Psoas muscle (tissue), 7 donors: ENCODE measurements at regions not wholly inside any gene's neighbourhood (a gene's known extent, or its start where the extent isn't known, plus 50 kb on each side); places are given as distances from the start of the nearest gene placed in this dataset.
"Not testable (repeated sequence)": the region's sequence is repeated elsewhere in the genome, so short reads cannot be mapped to it uniquely, and the experiment has no call there.

Source experiments
- ATAC-seq, 4 donors: fragments of 200-7000 bp; cut with Tn5 transposase; one replicate each; pipeline ENCODE4 v1.9.1; 2020; ENCODE audit warnings: moderate library complexity in 3 of 4, mild to moderate bottlenecking in 2 of 4
- DNase-seq, 2 donors: peaks; one replicate each; pipeline ENCODE4 v3.0.0-alpha.2; 2020
- H3K27ac ChIP-seq: fragments of 200-600 bp; one replicate; pipeline ENCODE4 v1.8.0; 2022
- H3K27me3 ChIP-seq, 3 donors: fragments of 200-600 bp in 1 of 3; one replicate each; pipeline versions ENCODE4 v1.6.1 to v1.8.0; 2013 to 2022; ENCODE audit warnings: low read length in 2 of 3, mild to moderate bottlenecking in 2 of 3, moderate library complexity in 1 of 3; ENCODE audit not compliant: insufficient read depth in 3 of 3
- H3K36me3 ChIP-seq, 2 donors: fragments of 200-600 bp in 1 of 2; one replicate each; pipeline versions ENCODE4 v1.6.1 to v1.8.0; 2013 to 2022; ENCODE audit warnings: low read depth in 1 of 2, mild to moderate bottlenecking in 1 of 2, moderate library complexity in 1 of 2; ENCODE audit not compliant: insufficient read depth in 1 of 2
- H3K4me1 ChIP-seq: fragments of 200-600 bp; one replicate; pipeline ENCODE4 v1.8.0; 2022
- H3K4me3 ChIP-seq: fragments of 200-600 bp; one replicate; pipeline ENCODE4 v1.8.0; 2022; ENCODE audit warnings: mild to moderate bottlenecking
- H3K9me3 ChIP-seq: fragments of 200-600 bp; one replicate; pipeline ENCODE4 v1.8.0; 2022
- WGBS, 3 donors: extraction: QIAGEN DNeasy Blood & Tissue Kit; methylation state at CpG; one replicate each; pipeline versions ENCODE4 v1.1.6 to v1.1.7; 2013; 5-methylcytosine and 5-hydroxymethylcytosine counted together
- intact Hi-C, 2 donors: fragments of 100-400 bp; cut with DNase I; formaldehyde crosslinking; loops; one replicate each; pipeline versions ENCODE4 v1.11.0 to v1.14.2; 2022
- TF ChIP-seq, protein P1 (sequence below): fragments of 200-600 bp; IDR thresholded peaks from one replicate; pipeline ENCODE4 v1.8.0; 2022; ENCODE audit warnings: antibody characterized with exemption
- donor health status: healthy with polysubstance abuse.
- donor health status: DM: no; HTN: no; CAD: no; lungs with moderate emphysema.
- donor health status: Bipolar disorder and iron deficiency.
- donor health status: healthy.
- donor health status: DM: yes; HTN: yes; CAD: no.
- donor health status: DM: no; HTN: no; CAD: no.
- donor health status: DM: yes; HTN: yes; CAD: no.

DNA sequence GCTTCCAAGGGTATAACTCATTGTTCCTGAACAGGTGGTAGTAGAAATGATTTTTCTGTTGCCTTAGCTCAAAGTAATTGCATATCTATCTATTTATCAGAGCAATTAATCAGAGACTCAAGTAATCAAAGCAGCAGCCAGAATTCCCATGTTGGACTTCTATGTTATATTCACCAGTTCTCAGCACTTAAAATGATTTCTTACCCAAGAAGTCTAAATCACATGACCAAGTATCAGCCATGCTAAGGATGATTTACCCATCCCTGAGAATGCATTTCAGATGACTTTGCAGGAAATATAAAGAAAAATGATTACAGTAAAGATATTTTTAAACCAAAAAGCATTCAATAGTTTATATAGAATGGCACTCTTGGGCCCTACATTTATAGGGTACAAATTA lies 352.2 kb downstream of the NUP35 start:
- Histone ChIP-seq H3K4me1 (no peaks in the 10 kb centered on the region), H3K9me3 (peaks cover 3% of the 10 kb centered on the region), H3K27me3 (no peaks in the 10 kb centered on the region), H3K4me3 (no peak overlapping the region), H3K27ac (no peak overlapping the region), H3K36me3 (no peaks in the 10 kb centered on the region)
- ATAC-seq = no peak
- intact Hi-C loops = no loop called here
- TF ChIP-seq, protein P1, sequence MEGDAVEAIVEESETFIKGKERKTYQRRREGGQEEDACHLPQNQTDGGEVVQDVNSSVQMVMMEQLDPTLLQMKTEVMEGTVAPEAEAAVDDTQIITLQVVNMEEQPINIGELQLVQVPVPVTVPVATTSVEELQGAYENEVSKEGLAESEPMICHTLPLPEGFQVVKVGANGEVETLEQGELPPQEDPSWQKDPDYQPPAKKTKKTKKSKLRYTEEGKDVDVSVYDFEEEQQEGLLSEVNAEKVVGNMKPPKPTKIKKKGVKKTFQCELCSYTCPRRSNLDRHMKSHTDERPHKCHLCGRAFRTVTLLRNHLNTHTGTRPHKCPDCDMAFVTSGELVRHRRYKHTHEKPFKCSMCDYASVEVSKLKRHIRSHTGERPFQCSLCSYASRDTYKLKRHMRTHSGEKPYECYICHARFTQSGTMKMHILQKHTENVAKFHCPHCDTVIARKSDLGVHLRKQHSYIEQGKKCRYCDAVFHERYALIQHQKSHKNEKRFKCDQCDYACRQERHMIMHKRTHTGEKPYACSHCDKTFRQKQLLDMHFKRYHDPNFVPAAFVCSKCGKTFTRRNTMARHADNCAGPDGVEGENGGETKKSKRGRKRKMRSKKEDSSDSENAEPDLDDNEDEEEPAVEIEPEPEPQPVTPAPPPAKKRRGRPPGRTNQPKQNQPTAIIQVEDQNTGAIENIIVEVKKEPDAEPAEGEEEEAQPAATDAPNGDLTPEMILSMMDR = no peak
- no peak for DNase-seq

DNA sequence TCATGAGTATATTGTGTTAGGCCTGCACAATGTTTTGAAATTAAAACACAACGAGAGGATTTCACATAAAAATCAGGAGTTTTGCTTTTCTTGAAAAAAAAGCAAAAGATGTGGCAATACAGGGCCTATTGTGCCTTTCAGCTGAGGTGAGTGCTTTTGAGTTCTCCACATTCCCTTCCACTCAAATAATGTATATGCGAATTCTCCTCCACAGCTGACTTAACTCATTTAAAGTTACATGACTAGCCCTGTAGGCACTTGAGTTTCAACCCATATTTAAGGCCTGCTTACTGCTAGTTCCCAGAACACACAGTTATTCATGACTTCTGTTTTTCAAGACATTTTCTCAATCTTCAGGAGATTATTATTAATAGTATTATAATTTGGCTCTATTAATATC lies 353.1 kb downstream of the NUP35 start:
- no peak for ATAC-seq

DNA sequence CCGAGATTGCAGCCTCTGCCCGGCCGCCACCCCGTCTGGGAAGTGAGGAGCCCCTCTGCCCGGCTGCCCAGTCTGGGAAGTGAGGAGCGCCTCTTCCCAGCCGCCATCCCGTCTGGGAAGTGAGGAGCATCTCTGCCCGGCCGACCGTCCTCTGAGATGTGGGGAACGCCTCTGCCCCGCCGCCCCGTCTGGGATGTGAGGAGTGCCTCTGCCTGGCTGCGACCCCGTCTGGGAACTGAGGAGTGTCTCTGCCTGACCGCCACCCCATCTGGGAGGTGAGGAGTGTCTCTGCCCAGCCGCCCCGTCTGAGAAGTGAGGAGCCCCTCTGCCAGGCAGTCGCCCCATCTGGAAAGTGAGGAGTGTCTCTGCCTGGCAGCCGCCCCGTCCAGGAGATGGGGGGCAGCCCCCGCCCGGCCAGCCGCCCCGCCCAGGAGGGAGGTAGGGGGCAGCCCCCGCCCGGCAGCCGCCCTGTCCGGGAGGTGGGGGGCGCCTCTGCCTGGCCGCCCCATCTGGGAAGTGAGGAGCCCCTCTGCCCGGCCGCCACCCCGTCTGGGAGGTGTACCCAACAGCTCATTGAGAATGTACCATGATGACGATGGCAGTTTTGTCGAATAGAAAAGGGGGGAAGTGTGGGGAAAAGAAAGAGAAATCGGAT lies 354.8 kb downstream of the NUP35 start:
- H3K4me3 ChIP-seq, H3K27me3 ChIP-seq, DNase-seq, H3K9me3 ChIP-seq, ATAC-seq, H3K27ac ChIP-seq, H3K36me3 ChIP-seq, H3K4me1 ChIP-seq, intact Hi-C loops: not testable (repeated sequence)
- WGBS, 3 donors = 95 to 99% (median 98%) methylated on average over 37 to 39 of the region's 39 CpGs

More for the DNA sequence above, 353.1 kb downstream of the NUP35 start:
- no peaks in the 10 kb centered on the region for H3K27me3 ChIP-seq
- peaks cover 3% of the 10 kb centered on the region for H3K9me3 ChIP-seq
- DNase-seq = no peak
- intact Hi-C loops = no loop called here
- no peak overlapping the region for H3K4me3 ChIP-seq
- no peak overlapping the region for H3K27ac ChIP-seq
- TF ChIP-seq, protein P1 = no peak
- 76 to 86% (median 78%) methylated on average over 2 of the region's 2 CpGs for WGBS, 3 donors
- no peaks in the 10 kb centered on the region for H3K36me3 ChIP-seq
- no peaks in the 10 kb centered on the region for H3K4me1 ChIP-seq

DNA sequence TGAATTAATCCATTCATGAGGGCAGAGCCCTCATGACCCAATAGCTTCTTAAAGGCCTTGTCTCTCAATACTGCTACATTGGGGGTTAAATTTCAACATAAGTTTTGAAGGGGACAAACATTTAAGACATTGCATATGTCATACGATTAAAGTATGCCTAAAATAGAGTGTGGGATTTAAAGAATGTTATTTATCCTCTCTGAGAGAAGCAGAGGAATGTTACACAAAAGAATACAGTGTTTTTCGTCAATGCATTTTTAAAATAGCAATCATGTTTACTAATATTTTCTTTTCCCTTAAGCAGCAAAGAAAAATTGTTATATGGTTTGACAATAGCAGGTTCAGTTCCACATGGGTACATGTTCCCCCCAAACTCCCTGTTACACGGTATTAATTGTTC lies 363.1 kb downstream of the NUP35 start:
- no peaks in the 10 kb centered on the region for H3K36me3 ChIP-seq
- ATAC-seq = no peak
- DNase-seq = no peak
- H3K4me3 ChIP-seq = no peak overlapping the region
- WGBS, 3 donors = 64 to 68% (median 64%) methylated on average over 3 of the region's 3 CpGs
- no peak overlapping the region for H3K27ac ChIP-seq
- TF ChIP-seq, protein P1 = no peak
- H3K4me1 ChIP-seq = no peaks in the 10 kb centered on the region
- no peaks in the 10 kb centered on the region for H3K9me3 ChIP-seq
- intact Hi-C loops = no loop called here
- H3K27me3 ChIP-seq = no peaks in the 10 kb centered on the region

DNA sequence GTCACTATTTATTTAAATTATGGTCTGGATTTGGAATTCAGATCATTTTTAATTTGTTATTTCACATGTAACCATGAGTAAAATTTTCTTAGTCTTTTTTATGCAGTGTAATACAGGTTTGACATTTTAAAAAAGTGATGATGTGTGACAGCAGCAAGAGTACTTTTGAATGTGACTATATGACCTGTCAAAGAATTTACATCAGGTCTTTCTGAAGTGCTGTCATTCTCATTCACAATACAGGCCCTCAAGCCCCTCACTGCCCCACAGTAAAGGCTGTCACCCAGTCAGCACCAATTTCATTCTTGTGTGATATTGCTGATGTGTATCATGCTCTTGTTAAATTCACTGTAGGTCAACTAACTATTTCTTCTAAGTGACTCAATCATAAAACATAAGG lies 364.2 kb downstream of the NUP35 start:
- ATAC-seq = no peak
- intact Hi-C loops = no loop called here

More for the DNA sequence above, 364.2 kb downstream of the NUP35 start:
- Histone ChIP-seq H3K36me3 (no peaks in the 10 kb centered on the region), H3K27ac (no peak overlapping the region), H3K4me1 (no peaks in the 10 kb centered on the region), H3K4me3 (no peak overlapping the region), H3K27me3 (no peaks in the 10 kb centered on the region), H3K9me3 (no peaks in the 10 kb centered on the region)
- DNase-seq = no peak
- TF ChIP-seq, protein P1 = no peak
